ENCODE measurements at regions not wholly inside any gene's neighbourhood (a gene's known extent, or its start where the extent isn't known, plus 50 kb on each side); places are given as distances from the start of the nearest gene placed in this dataset.

- Histone ChIP-seq H2BK5ac (ENCODE audit: low read depth, low read length) (no peak overlapping the region), H3K14ac (ENCODE audit: insufficient read length) (no peak overlapping the region), H4K8ac (ENCODE audit: extremely low read depth, insufficient read depth, low read length) (no peak overlapping the region), H3K4me3 (ENCODE audit: extremely low read depth in 1 of 4, insufficient read depth in 2 of 4, low read depth in 3 of 4, low read length in 4 of 4) (no peak overlapping the region), H3K4me2 (ENCODE audit: insufficient read depth in 1 of 2, low read depth in 2 of 2, low read length in 2 of 2) (no peak overlapping the region), H2BK20ac (ENCODE audit: low read length) (no peak overlapping the region), H3K4ac (replicated peaks; ENCODE audit: insufficient read length, low read depth, low read length) (no peak overlapping the region), H3K9ac (replicated peaks in 1 of 4; ENCODE audit: extremely low read depth in 1 of 4, low read depth in 3 of 4, low read length in 3 of 4) (no peak overlapping the region), H3K27ac (ENCODE audit: low read depth, low read length) (no peak overlapping the region), H3K56ac (replicated peaks; ENCODE audit: insufficient read length, low read depth, low read length) (no peak overlapping the region), H4K20me1 (replicated peaks in 1 of 2; ENCODE audit: control insufficient read depth in 1 of 2, insufficient read depth in 2 of 2, low read length in 2 of 2) (peaks cover 0 to 1% of the 10 kb centered on the region in 2 experiments), H4K91ac (replicated peaks; ENCODE audit: insufficient read length, low read length) (no peak overlapping the region), H3K18ac (ENCODE audit: extremely low read depth, low read length) (no peak overlapping the region), H3K27me3 (replicated peaks in 1 of 4; ENCODE audit: control insufficient read depth in 3 of 4, extremely low read depth in 1 of 4, insufficient read depth in 3 of 4, low read length in 3 of 4) (peaks cover 3 to 16% (median 10%) of the 10 kb centered on the region in 4 experiments; a peak in 4 of 7 replicates), H2BK12ac (ENCODE audit: low read depth, low read length) (no peak overlapping the region), H3K4me1 (replicated peaks in 1 of 4; ENCODE audit: control insufficient read depth in 3 of 4, insufficient read depth in 4 of 4, low read length in 3 of 4) (no peaks in the 10 kb centered on the region; a peak in 3 of 7 replicates), H2BK120ac (replicated peaks; ENCODE audit: low read depth, low read length) (no peak overlapping the region), H3K23ac (ENCODE audit: insufficient read length) (no peak overlapping the region), H3K36me3 (ENCODE audit: control insufficient read depth in 2 of 4, insufficient read depth in 4 of 4, low read length in 3 of 4) (no peaks in the 10 kb centered on the region), H3K9me3 (ENCODE audit: insufficient read depth in 2 of 2, low read depth in 1 of 2, low read length in 1 of 2) (no peaks in the 10 kb centered on the region), H2AFZ (ENCODE audit: low read length) (no peak overlapping the region), H3K79me2 (ENCODE audit: control insufficient read depth in 1 of 2, insufficient read depth in 2 of 2, low read length in 2 of 2) (no peaks in the 10 kb centered on the region), H2BK15ac (ENCODE audit: low read length) (no peak overlapping the region), H3K23me2 (ENCODE audit: low read depth, low read length) (peaks cover 6% of the 10 kb centered on the region; the same call in 1 of the 2 replicates), H3K79me1 (ENCODE audit: low read depth, low read length) (no peaks in the 10 kb centered on the region), H4K5ac (ENCODE audit: insufficient read length, low read depth, low read length) (no peak overlapping the region), H2AK5ac (ENCODE audit: low read depth, low read length) (no peak overlapping the region)
- peak; percentile 89 for FAIRE-seq
- ChIA-PET CTCF (ENCODE audit: partially characterized antibody) (interaction anchor here (0.6 to 1.0 kb wide), 3 partner anchors 38 to 866 kb away, joined by 3 read pairs; no protein-coding TSS in a partner anchor), POLR2A (ENCODE audit: partially characterized antibody) (no interaction called here)
- WGBS, 2 experiments (ENCODE audit: extremely low coverage in 1 of 2, insufficient coverage in 1 of 2, insufficient read length in 1 of 2, insufficient replicate concordance in 2 of 2, low coverage in 1 of 2, low lambda C conversion rate in 2 of 2, missing lambda C conversion rate in 1 of 2) = 16% methylated on average over 1 of the region's 1 CpG; no CpG with 5 or more reads in 1 of the 2 experiments
- DNase-seq (ENCODE audit: low read depth in 1 of 2, low spot score in 2 of 2) = peak in 1 of 2 experiments; percentile 17
- TF ChIP-seq EGR1 (IDR thresholded peaks at IDR 0.05; ENCODE audit: borderline replicate concordance, low read depth, low read length) (peak; percentile 79), CREB1 (IDR thresholded peaks at IDR 0.05) (no peak), TEAD4 (IDR thresholded peaks at IDR 0.05; ENCODE audit: low read depth, low read length) (peak; percentile 72; the same call in 1 of the 2 replicates), POLR2AphosphoS5 (IDR thresholded peaks at IDR 0.05; ENCODE audit: low read depth, low read length) (peak; percentile 100), BCL11A (IDR thresholded peaks at IDR 0.05; ENCODE audit: low read depth in 2 of 2, low read length in 2 of 2) (peak in 1 of 2 experiments; percentile 29), CBX5 (IDR thresholded peaks at IDR 0.05; ENCODE audit: low read depth, low read length) (no peak), SIN3A (conservative IDR thresholded peaks at IDR 0.05 in 1 of 2, IDR thresholded peaks at IDR 0.05 in 1 of 2; ENCODE audit: low read depth in 1 of 2, low read length in 2 of 2) (peak; percentile 68 to 89; a peak in 2 of 4 replicates), MAFK (IDR thresholded peaks at IDR 0.05; ENCODE audit: low read depth, low read length) (no peak), SP1 (IDR thresholded peaks at IDR 0.05; ENCODE audit: low read depth, low read length) (peak; percentile 77; the same call in 1 of the 2 replicates), EP300 (IDR thresholded peaks at IDR 0.05; ENCODE audit: borderline replicate concordance in 1 of 2, low read depth in 2 of 2, low read length in 2 of 2) (peak in 1 of 2 experiments; percentile 72; a peak in 1 of 3 replicates), ZNF274 (IDR thresholded peaks at IDR 0.05; ENCODE audit: borderline replicate concordance, extremely low read depth, low read length) (0 out of 2 replicates have a peak, but pooled peaks have one; percentile 31), TCF12 (IDR thresholded peaks at IDR 0.05; ENCODE audit: low read depth, low read length) (peak; percentile 100)
- TF ChIP-seq, protein P1, sequence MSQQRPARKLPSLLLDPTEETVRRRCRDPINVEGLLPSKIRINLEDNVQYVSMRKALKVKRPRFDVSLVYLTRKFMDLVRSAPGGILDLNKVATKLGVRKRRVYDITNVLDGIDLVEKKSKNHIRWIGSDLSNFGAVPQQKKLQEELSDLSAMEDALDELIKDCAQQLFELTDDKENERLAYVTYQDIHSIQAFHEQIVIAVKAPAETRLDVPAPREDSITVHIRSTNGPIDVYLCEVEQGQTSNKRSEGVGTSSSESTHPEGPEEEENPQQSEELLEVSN (IDR thresholded peaks at IDR 0.05) = no peak
These were observed 213.6 kb downstream of the PCDH20 start for GRCh38 chr13:61202042-61202441.
